A673 (cell line): ENCODE measurements at regions not wholly inside any gene's neighbourhood (a gene's known extent, or its start where the extent isn't known, plus 50 kb on each side); places are given as distances from the start of the nearest gene placed in this dataset.

Experiments
- BruUV-seq: library from RNA; stranded (reverse); fragments of 400-500 nt; replicated peaks from 2 replicates; lab custom pipeline; 2021; lab: Mats Ljungman, UMichigan
- CTCF ChIA-PET: fragments of 300-600 bp; sonication (Branson Sonifier 250); formaldehyde crosslinking; loops from one replicate; lab custom pipeline; 2022; ENCODE audit warnings: antibody characterized with exemption; lab: Charles Lee
- POLR2A ChIA-PET: fragments of 300-600 bp; sonication (Branson Sonifier 250); formaldehyde crosslinking; loops from one replicate; lab custom pipeline; 2022; ENCODE audit warnings: antibody characterized with exemption; ENCODE audit not compliant: low non-redundant PET; lab: Charles Lee
- DNase-seq: peaks from one replicate; pipeline ENCODE4 v3.0.0-alpha.2; 2015; ENCODE audit warnings: low spot score
- H3K27ac ChIP-seq: fragments of 200-600 bp; sonication (generic); 2 replicates; pipeline ENCODE4 v1.5.1; 2016; ENCODE audit warnings: mixed run types, low read depth, mild to moderate bottlenecking, mixed read lengths, antibody characterized with exemption, low read length; ENCODE audit not compliant: poor library complexity, severe bottlenecking
- H3K27me3 ChIP-seq: fragments of 200-600 bp; sonication (generic); replicated peaks from 2 replicates; pipeline ENCODE4 v1.6.1; 2017; ENCODE audit warnings: mixed run types, low read depth, mild to moderate bottlenecking, mixed read lengths, antibody characterized with exemption, low read length; ENCODE audit not compliant: insufficient read depth, poor library complexity
- H3K36me3 ChIP-seq: fragments of 200-600 bp; sonication (generic); 2 replicates; pipeline ENCODE4 v1.6.1; 2016; ENCODE audit warnings: mixed run types, mild to moderate bottlenecking, mixed read lengths, antibody characterized with exemption, low read length; ENCODE audit not compliant: insufficient read depth, poor library complexity, severe bottlenecking
- H3K4me1 ChIP-seq: fragments of 200-600 bp; sonication (generic); 2 replicates; pipeline ENCODE4 v1.6.1; 2017; ENCODE audit warnings: mixed run types, mild to moderate bottlenecking, mixed read lengths, antibody characterized with exemption, low read length; ENCODE audit not compliant: insufficient read depth, poor library complexity, severe bottlenecking
- H3K4me3 ChIP-seq: fragments of 200-600 bp; sonication (generic); 2 replicates; pipeline ENCODE4 v1.5.1; 2016; ENCODE audit warnings: low read depth, mixed run types, mild to moderate bottlenecking, mixed read lengths, low read length; ENCODE audit not compliant: poor library complexity, severe bottlenecking
- H3K9me3 ChIP-seq: fragments of 200-600 bp; sonication (generic); 2 replicates; pipeline ENCODE4 v1.6.1; 2016; ENCODE audit warnings: mixed run types, low read depth, mild to moderate bottlenecking, mixed read lengths, antibody characterized with exemption, low read length; ENCODE audit not compliant: poor library complexity, severe bottlenecking
- EZH2 ChIP-seq: fragments of 200-600 bp; sonication (generic); IDR thresholded peaks from 2 replicates; pipeline ENCODE4 v1.6.1; 2017; ENCODE audit warnings: borderline replicate concordance, low read depth, mild to moderate bottlenecking, mixed read lengths, antibody characterized with exemption, low read length; ENCODE audit not compliant: poor library complexity, severe bottlenecking
- intact Hi-C: fragments of 100-400 bp; cut with micrococcal nuclease; formaldehyde crosslinking; loops from one replicate; pipeline ENCODE4 v1.10.0; 2022; ENCODE audit not compliant: unreplicated experiment
- TF ChIP-seq, protein P1 (sequence below): fragments of 300-800, 200-600 bp; sonication (generic); conservative IDR thresholded peaks from 2 replicates; pipeline ENCODE4 v1.5.1; 2017; ENCODE audit warnings: low read depth, mild to moderate bottlenecking, antibody characterized with exemption, low read length, moderate library complexity, mixed read lengths

DNA sequence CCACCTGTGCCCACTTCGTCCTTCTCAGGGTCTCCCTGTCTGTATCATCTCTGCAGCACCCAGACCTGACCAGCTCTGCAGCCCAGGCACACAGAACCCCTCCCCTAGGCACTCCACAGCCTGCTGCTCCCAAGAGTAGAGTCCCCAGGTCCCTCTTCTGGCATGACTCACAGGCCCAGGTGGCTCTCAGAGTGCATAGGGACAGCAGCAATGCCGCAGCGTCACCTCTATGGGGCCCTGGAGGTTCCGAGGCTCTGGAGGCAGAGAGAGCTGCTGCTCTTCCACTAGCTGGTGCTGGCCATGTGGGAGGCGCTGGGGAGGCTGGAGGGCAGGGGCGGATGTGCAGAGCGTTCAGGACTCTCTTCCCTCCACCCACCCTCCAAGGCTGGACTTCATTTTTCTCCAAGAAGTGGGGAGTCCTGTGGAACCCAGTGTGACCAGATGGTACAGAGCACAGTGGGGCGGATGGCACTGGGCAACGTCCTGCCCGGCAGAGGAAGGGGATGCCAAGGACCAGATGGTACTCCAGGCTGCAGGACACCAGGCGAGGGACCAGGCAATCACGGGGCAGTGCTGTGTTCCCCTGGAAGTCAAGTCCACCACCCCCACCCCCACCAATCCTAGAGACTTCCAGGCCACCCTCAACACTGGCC is 151.7 kb downstream of the RBFOX3 start:
- ChIA-PET CTCF (no interaction called here), POLR2A (interaction anchor here (0.6 kb wide), 2 partner anchors 11 to 268 kb away, joined by 3 to 4 read pairs; no protein-coding TSS in a partner anchor)
- Histone ChIP-seq H3K27me3 (peaks cover 2% of the 10 kb centered on the region), H3K36me3 (no peaks in the 10 kb centered on the region), H3K4me3 (no peak overlapping the region), H3K4me1 (no peaks in the 10 kb centered on the region), H3K27ac (no peak overlapping the region), H3K9me3 (no peaks in the 10 kb centered on the region)
- DNase-seq: no peak
- intact Hi-C loops: no loop called here
- no TSS peak for BruUV-seq
- no peak for TF ChIP-seq EZH2
- TF ChIP-seq, protein P1, sequence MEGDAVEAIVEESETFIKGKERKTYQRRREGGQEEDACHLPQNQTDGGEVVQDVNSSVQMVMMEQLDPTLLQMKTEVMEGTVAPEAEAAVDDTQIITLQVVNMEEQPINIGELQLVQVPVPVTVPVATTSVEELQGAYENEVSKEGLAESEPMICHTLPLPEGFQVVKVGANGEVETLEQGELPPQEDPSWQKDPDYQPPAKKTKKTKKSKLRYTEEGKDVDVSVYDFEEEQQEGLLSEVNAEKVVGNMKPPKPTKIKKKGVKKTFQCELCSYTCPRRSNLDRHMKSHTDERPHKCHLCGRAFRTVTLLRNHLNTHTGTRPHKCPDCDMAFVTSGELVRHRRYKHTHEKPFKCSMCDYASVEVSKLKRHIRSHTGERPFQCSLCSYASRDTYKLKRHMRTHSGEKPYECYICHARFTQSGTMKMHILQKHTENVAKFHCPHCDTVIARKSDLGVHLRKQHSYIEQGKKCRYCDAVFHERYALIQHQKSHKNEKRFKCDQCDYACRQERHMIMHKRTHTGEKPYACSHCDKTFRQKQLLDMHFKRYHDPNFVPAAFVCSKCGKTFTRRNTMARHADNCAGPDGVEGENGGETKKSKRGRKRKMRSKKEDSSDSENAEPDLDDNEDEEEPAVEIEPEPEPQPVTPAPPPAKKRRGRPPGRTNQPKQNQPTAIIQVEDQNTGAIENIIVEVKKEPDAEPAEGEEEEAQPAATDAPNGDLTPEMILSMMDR: no peak

DNA sequence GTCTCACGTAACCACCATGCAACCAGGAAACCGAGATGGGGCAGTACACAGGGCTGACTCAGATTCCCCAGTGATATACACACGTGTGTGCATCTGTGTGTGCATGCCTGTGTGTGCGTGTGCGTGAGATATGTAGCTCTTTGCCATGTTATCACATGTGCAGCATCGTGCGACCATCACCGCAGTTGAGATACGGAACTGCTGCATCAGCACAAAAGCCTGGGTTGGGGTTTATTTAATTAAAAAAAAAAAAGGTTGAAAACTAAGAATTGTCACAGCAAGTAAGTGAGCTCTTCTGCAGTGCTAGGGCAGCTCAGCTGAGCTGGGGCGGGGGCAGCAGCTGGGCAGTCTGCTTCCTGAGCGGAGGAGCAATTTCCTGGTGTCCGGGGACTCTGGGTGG is 152.5 kb downstream of the RBFOX3 start:
- intact Hi-C loops: no loop called here
- TF ChIP-seq EZH2: no peak
- TF ChIP-seq, protein P1: no peak
- no peak for DNase-seq
- BruUV-seq: no TSS peak
- CTCF ChIA-PET: no interaction called here
- Histone ChIP-seq H3K27me3 (no peaks in the 10 kb centered on the region), H3K4me1 (no peaks in the 10 kb centered on the region), H3K27ac (no peak overlapping the region), H3K4me3 (no peak overlapping the region), H3K36me3 (no peaks in the 10 kb centered on the region), H3K9me3 (no peaks in the 10 kb centered on the region)
- POLR2A ChIA-PET: interaction anchor here (0.6 kb wide), 2 partner anchors 12 to 267 kb away, joined by 3 to 4 read pairs; no protein-coding TSS in a partner anchor

DNA sequence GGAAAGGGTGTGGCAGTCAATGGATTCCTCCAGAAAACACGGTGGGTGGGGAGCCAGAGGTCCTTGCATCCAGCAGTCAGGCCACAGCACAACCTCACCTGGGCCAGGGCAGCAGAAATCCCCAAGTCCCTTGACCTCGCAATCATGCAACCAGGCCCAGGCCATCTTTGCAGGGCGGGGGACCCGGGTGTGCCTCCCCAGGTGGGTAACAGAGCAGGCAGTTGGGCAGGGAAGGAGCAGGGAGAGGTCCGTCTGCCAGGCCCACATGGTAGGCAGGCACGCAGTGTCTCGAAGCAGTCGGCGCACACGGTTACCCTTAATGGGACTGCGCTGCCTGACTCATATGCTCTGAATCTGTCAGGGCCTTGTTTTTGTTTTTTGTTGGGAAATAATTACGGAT is 153.0 kb downstream of the RBFOX3 start:
- DNase-seq: no peak
- H3K4me1 ChIP-seq: no peaks in the 10 kb centered on the region
- TF ChIP-seq, protein P1: no peak
- no peak for TF ChIP-seq EZH2
- ChIA-PET POLR2A (no interaction called here), CTCF (no interaction called here)
- intact Hi-C loops: no loop called here
- no peaks in the 10 kb centered on the region for H3K36me3 ChIP-seq
- H3K4me3 ChIP-seq: no peak overlapping the region
- peaks cover 4% of the 10 kb centered on the region for H3K27me3 ChIP-seq
- no peaks in the 10 kb centered on the region for H3K9me3 ChIP-seq
- H3K27ac ChIP-seq: no peak overlapping the region
- no TSS peak for BruUV-seq
